WTC11 (cell line): ENCODE measurements at regions not wholly inside any gene's neighbourhood (a gene's known extent, or its start where the extent isn't known, plus 50 kb on each side); places are given as distances from the start of the nearest gene placed in this dataset.

Source experiments
- ATAC-seq: fragments of 200-7000 bp; cut with Tn5 transposase; 2 replicates; pipeline ENCODE4 v1.10.0; 2021; ENCODE audit warnings: mild to moderate bottlenecking, moderate library complexity
- CTCF ChIA-PET: fragments of 300-600 bp; sonication (Branson Sonifier 250); formaldehyde crosslinking; loops from one replicate; lab custom pipeline; 2021; ENCODE audit warnings: antibody characterized with exemption; lab: Charles Lee
- POLR2A ChIA-PET: fragments of 350-600 bp; sonication (Branson Sonifier 250); formaldehyde crosslinking; loops from one replicate; lab custom pipeline; 2021; ENCODE audit warnings: antibody characterized with exemption; lab: Charles Lee
- DNase-seq: peaks from one replicate; pipeline ENCODE4 v3.0.0; 2021; ENCODE audit warnings: low spot score
- H3K27ac Mint-ChIP-seq: 2 replicates; pipeline ENCODE4 v1.8.0; 2021; ENCODE audit warnings: mixed read lengths
- H3K27me3 Mint-ChIP-seq: 2 replicates; pipeline ENCODE4 v1.8.0; 2021; ENCODE audit warnings: low read depth, mild to moderate bottlenecking, moderate library complexity, mixed read lengths
- H3K36me3 Mint-ChIP-seq: 2 replicates; pipeline ENCODE4 v1.8.0; 2021; ENCODE audit warnings: mixed read lengths
- H3K4me1 Mint-ChIP-seq: 2 replicates; pipeline ENCODE4 v1.8.0; 2022; ENCODE audit warnings: mixed read lengths
- H3K4me3 Mint-ChIP-seq: 2 replicates; pipeline ENCODE4 v1.8.0; 2021; ENCODE audit warnings: mild to moderate bottlenecking, moderate library complexity, mixed read lengths
- H3K9me3 Mint-ChIP-seq: 2 replicates; pipeline ENCODE4 v1.8.0; 2021; ENCODE audit warnings: mixed read lengths
- CREM ChIP-seq: sonication (generic); formaldehyde crosslinking; IDR thresholded peaks from 2 replicates; pipeline ENCODE4 v1.8.1; 2022; ENCODE audit warnings: mild to moderate bottlenecking, missing genetic modification reagents, moderate library complexity
- CTCF ChIP-seq: fragments of 200-600 bp; IDR thresholded peaks from 2 replicates; pipeline ENCODE4 v1.8.0; 2022; ENCODE audit warnings: antibody characterized with exemption
- FOXK1 ChIP-seq: sonication (generic); formaldehyde crosslinking; IDR thresholded peaks from 2 replicates; pipeline ENCODE4 v1.8.0; 2022; ENCODE audit warnings: mild to moderate bottlenecking, moderate library complexity, missing genetic modification reagents
- FOXP1 ChIP-seq: sonication (generic); formaldehyde crosslinking; IDR thresholded peaks from 2 replicates; pipeline ENCODE4 v1.8.0; 2022; ENCODE audit warnings: missing genetic modification reagents, mild to moderate bottlenecking, moderate library complexity, borderline replicate concordance
- GTF2I ChIP-seq: fragments of 250-450 bp; sonication (Bioruptor Pico); conservative IDR thresholded peaks from 2 replicates; pipeline ENCODE4 v1.4.0; 2021; ENCODE audit warnings: mild to moderate bottlenecking
- HMGA2 ChIP-seq: fragments of 250-450 bp; sonication (Bioruptor Pico); IDR thresholded peaks from 2 replicates; pipeline ENCODE4 v1.4.0; 2021; ENCODE audit warnings: mild to moderate bottlenecking, moderate library complexity
- HMGXB4 ChIP-seq: sonication (generic); formaldehyde crosslinking; IDR thresholded peaks from 2 replicates; pipeline ENCODE4 v1.8.1; 2023; ENCODE audit warnings: mild to moderate bottlenecking, moderate library complexity, missing genetic modification reagents
- MLX ChIP-seq: sonication (generic); formaldehyde crosslinking; IDR thresholded peaks from 2 replicates; pipeline ENCODE4 v1.8.1; 2023; ENCODE audit warnings: mild to moderate bottlenecking, missing genetic modification reagents, moderate library complexity
- NFATC4 ChIP-seq: fragments of 250-450 bp; sonication (Bioruptor Pico); IDR thresholded peaks from 2 replicates; pipeline ENCODE4 v1.9.0; 2021; ENCODE audit warnings: mild to moderate bottlenecking
- NFE2L1 ChIP-seq: sonication (generic); formaldehyde crosslinking; IDR thresholded peaks from 2 replicates; pipeline ENCODE4 v1.8.1; 2023; ENCODE audit warnings: missing genetic modification reagents
- OVOL2 ChIP-seq: fragments of 250-450 bp; sonication (Bioruptor Pico); IDR thresholded peaks from 2 replicates; pipeline ENCODE4 v1.9.0; 2021; ENCODE audit warnings: mild to moderate bottlenecking, borderline replicate concordance
- PRDM15 ChIP-seq: sonication (generic); formaldehyde crosslinking; IDR thresholded peaks from 2 replicates; pipeline ENCODE4 v1.8.0; 2022; ENCODE audit warnings: missing genetic modification reagents
- PRRX2 ChIP-seq: fragments of 250-450 bp; sonication (Bioruptor Pico); IDR thresholded peaks from 2 replicates; pipeline ENCODE4 v1.8.0; 2021; ENCODE audit warnings: mild to moderate bottlenecking
- RELA ChIP-seq: sonication (generic); formaldehyde crosslinking; IDR thresholded peaks from 2 replicates; pipeline ENCODE4 v1.8.1; 2022; ENCODE audit warnings: missing genetic modification reagents, mild to moderate bottlenecking, borderline replicate concordance
- TCF7 ChIP-seq: sonication (generic); formaldehyde crosslinking; IDR thresholded peaks from 2 replicates; pipeline ENCODE4 v1.8.0; 2022; ENCODE audit warnings: mild to moderate bottlenecking, low read depth, missing genetic modification reagents, moderate library complexity
- TEAD1 ChIP-seq: sonication (generic); formaldehyde crosslinking; IDR thresholded peaks from 2 replicates; pipeline ENCODE4 v1.8.0; 2022; ENCODE audit warnings: mild to moderate bottlenecking, missing genetic modification reagents
- TEAD4 ChIP-seq: sonication (generic); formaldehyde crosslinking; IDR thresholded peaks from 2 replicates; pipeline ENCODE4 v1.8.0; 2022; ENCODE audit warnings: mild to moderate bottlenecking, missing genetic modification reagents
- ZBTB21 ChIP-seq: sonication (generic); formaldehyde crosslinking; IDR thresholded peaks from 2 replicates; pipeline ENCODE4 v1.8.1; 2023; ENCODE audit warnings: mild to moderate bottlenecking, missing genetic modification reagents, borderline replicate concordance
- ZNF232 ChIP-seq: sonication (generic); formaldehyde crosslinking; IDR thresholded peaks from 2 replicates; pipeline ENCODE4 v1.8.0; 2022; ENCODE audit warnings: mild to moderate bottlenecking, missing genetic modification reagents
- ZNF263 ChIP-seq: sonication (generic); formaldehyde crosslinking; IDR thresholded peaks from 2 replicates; pipeline ENCODE4 v1.8.1; 2022; ENCODE audit warnings: low read depth, mild to moderate bottlenecking, moderate library complexity, missing genetic modification reagents
- ZNF317 ChIP-seq: sonication (generic); formaldehyde crosslinking; IDR thresholded peaks from 2 replicates; pipeline ENCODE4 v1.8.1; 2023; ENCODE audit warnings: low read depth, mild to moderate bottlenecking, moderate library complexity, missing genetic modification reagents, borderline replicate concordance
- ZNF396 ChIP-seq: fragments of 250-450 bp; sonication (Bioruptor Pico); IDR thresholded peaks from 2 replicates; pipeline ENCODE4 v1.8.0; 2021; ENCODE audit warnings: mild to moderate bottlenecking, moderate library complexity, borderline replicate concordance
- ZNF416 ChIP-seq: fragments of 250-450 bp; sonication (Bioruptor Pico); IDR thresholded peaks from 2 replicates; pipeline ENCODE4 v1.9.0; 2021; ENCODE audit warnings: mild to moderate bottlenecking, inconsistent platforms
- ZNF423 ChIP-seq: fragments of 250-450 bp; sonication (Bioruptor Pico); IDR thresholded peaks from 2 replicates; pipeline ENCODE4 v2.1.2; 2022; ENCODE audit warnings: mild to moderate bottlenecking, moderate library complexity
- ZNF671 ChIP-seq: fragments of 250-450 bp; sonication (Bioruptor Pico); IDR thresholded peaks from 2 replicates; pipeline ENCODE4 v1.8.0; 2021; ENCODE audit warnings: mild to moderate bottlenecking

GRCh38 chr5:174576042-174576441, 148.3 kb upstream of the MSX2 start:
- CTCF ChIA-PET = no interaction called here
- no peak for TF ChIP-seq OVOL2 (CRISPR knock-in tag)
- TF ChIP-seq RELA = no peak
- no peak for TF ChIP-seq FOXK1 (CRISPR knock-in tag)
- no peak for TF ChIP-seq TEAD1
- TF ChIP-seq PRRX2 (CRISPR knock-in tag) = no peak
- TF ChIP-seq NFATC4 (CRISPR knock-in tag) = no peak
- no peak for TF ChIP-seq GTF2I (CRISPR knock-in tag)
- DNase-seq = no peak

GRCh38 chr5:174581479-174581878, 142.9 kb upstream of the MSX2 start:
- DNase-seq (peak; percentile 62), ATAC-seq (peak; percentile 94)
- TF ChIP-seq HMGA2 (CRISPR knock-in tag) (no peak), ZNF671 (CRISPR knock-in tag) (no peak), CTCF (peak; percentile 41; the same call in 1 of the 2 replicates), ZNF232 (CRISPR knock-in tag) (no peak)
- Mint-ChIP-seq H3K27ac (no peak overlapping the region), H3K27me3 (no peaks in the 10 kb centered on the region), H3K9me3 (peaks cover 13% of the 10 kb centered on the region), H3K4me3 (no peak overlapping the region), H3K4me1 (no peaks in the 10 kb centered on the region), H3K36me3 (peaks cover 11% of the 10 kb centered on the region)
- CTCF ChIA-PET = interaction anchor here (0.7 to 2.1 kb wide), 10 partner anchors 13 to 212 kb away, joined by 3 to 11 read pairs (median 4); no protein-coding TSS in a partner anchor
- POLR2A ChIA-PET = interaction anchor here (0.5 to 0.6 kb wide), 2 partner anchors 59 to 64 kb away, joined by 5 to 6 read pairs; no protein-coding TSS in a partner anchor

More at GRCh38 chr5:174576042-174576441, 148.3 kb upstream of the MSX2 start:
- ATAC-seq = no peak
- POLR2A ChIA-PET = no interaction called here
- no peak overlapping the region for H3K4me3 Mint-ChIP-seq
- peaks cover 3% of the 10 kb centered on the region for H3K4me1 Mint-ChIP-seq
- H3K9me3 Mint-ChIP-seq = no peaks in the 10 kb centered on the region
- no peaks in the 10 kb centered on the region for H3K27me3 Mint-ChIP-seq
- no peak overlapping the region for H3K27ac Mint-ChIP-seq
- no peaks in the 10 kb centered on the region for H3K36me3 Mint-ChIP-seq

- DNase-seq (no peak), ATAC-seq (no peak)
- no peaks in the 10 kb centered on the region for H3K27me3 Mint-ChIP-seq
- ChIA-PET CTCF (interaction anchor here (0.8 to 2.1 kb wide), 8 partner anchors 14 to 212 kb away, joined by 3 to 11 read pairs (median 4); no protein-coding TSS in a partner anchor), POLR2A (interaction anchor here (0.5 kb wide), 1 partner anchor 63 kb away, joined by 6 read pairs; no protein-coding TSS in a partner anchor)
- H3K4me1 Mint-ChIP-seq = no peaks in the 10 kb centered on the region
- H3K4me3 Mint-ChIP-seq = no peak overlapping the region
- peaks cover 15% of the 10 kb centered on the region for H3K9me3 Mint-ChIP-seq
- peaks cover 12% of the 10 kb centered on the region for H3K36me3 Mint-ChIP-seq
- H3K27ac Mint-ChIP-seq = no peak overlapping the region
- no peak for TF ChIP-seq CREM
- no peak for TF ChIP-seq CTCF
- no peak for TF ChIP-seq TCF7 (CRISPR knock-in tag)
- no peak for TF ChIP-seq HMGXB4
- TF ChIP-seq ZNF263 = no peak
- no peak for TF ChIP-seq PRDM15 (CRISPR knock-in tag)
- TF ChIP-seq FOXP1 (CRISPR knock-in tag) = no peak
- TF ChIP-seq PRRX2 (CRISPR knock-in tag) = no peak
- no peak for TF ChIP-seq NFE2L1 (CRISPR knock-in tag)
- TF ChIP-seq ZNF317 (CRISPR knock-in tag) = no peak
- no peak for TF ChIP-seq ZNF416 (CRISPR knock-in tag)
- TF ChIP-seq MLX (CRISPR knock-in tag) = no peak
- no peak for TF ChIP-seq ZNF423
- no peak for TF ChIP-seq ZNF396 (CRISPR knock-in tag)
- TF ChIP-seq TEAD4 (CRISPR knock-in tag) = no peak
- no peak for TF ChIP-seq ZBTB21 (CRISPR knock-in tag)
Measured at GRCh38 chr5:174581894-174582293, 142.5 kb upstream of the MSX2 start.
